PC-3 (cell line): ENCODE measurements at regions not wholly inside any gene's neighbourhood (a gene's known extent, or its start where the extent isn't known, plus 50 kb on each side); places are given as distances from the start of the nearest gene placed in this dataset.

Experiments
- EZH2 ChIP-seq: fragments of 300-600 bp; sonication (generic); IDR thresholded peaks from one replicate; pipeline ENCODE4 v1.6.1; 2017; ENCODE audit warnings: antibody characterized with exemption, mild to moderate bottlenecking, low read length; ENCODE audit not compliant: unreplicated experiment
- EZH2phosphoT487 ChIP-seq: fragments of 300-600 bp; sonication (generic); IDR thresholded peaks from 2 replicates; pipeline ENCODE4 v1.6.1; 2018; ENCODE audit warnings: mild to moderate bottlenecking, antibody characterized with exemption, low read length, borderline replicate concordance
- TF ChIP-seq, protein P1 (sequence below): fragments of 300-600 bp; sonication (generic); conservative IDR thresholded peaks from 2 replicates; pipeline ENCODE4 v1.5.1; 2017; ENCODE audit warnings: antibody characterized with exemption, low read depth, mild to moderate bottlenecking, low read length

DNA sequence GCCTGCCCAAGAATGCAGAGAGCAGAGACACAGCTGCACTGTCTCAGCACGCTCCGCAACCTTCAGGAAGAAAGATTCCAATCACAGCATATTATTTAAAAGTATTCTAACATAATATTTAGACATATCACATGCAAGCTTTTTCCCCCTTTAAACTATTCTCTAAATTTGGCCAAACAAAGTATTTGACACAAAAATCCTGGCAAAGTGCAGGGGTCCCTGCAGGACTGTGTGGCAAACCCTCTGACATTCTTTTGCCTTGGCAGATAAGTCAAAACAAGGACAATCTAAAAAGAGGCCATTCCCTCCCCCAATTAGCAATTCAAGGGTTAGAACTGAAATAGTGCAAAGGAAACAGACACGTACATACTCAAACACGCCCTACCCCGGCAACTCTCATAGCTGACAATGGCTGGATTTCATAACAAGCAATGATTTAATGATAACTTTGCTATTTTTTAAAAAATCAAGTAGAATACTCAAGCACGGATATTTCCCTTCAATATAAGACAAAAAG lies 225.3 kb downstream of the MRPL39 start:
- TF ChIP-seq, protein P1, sequence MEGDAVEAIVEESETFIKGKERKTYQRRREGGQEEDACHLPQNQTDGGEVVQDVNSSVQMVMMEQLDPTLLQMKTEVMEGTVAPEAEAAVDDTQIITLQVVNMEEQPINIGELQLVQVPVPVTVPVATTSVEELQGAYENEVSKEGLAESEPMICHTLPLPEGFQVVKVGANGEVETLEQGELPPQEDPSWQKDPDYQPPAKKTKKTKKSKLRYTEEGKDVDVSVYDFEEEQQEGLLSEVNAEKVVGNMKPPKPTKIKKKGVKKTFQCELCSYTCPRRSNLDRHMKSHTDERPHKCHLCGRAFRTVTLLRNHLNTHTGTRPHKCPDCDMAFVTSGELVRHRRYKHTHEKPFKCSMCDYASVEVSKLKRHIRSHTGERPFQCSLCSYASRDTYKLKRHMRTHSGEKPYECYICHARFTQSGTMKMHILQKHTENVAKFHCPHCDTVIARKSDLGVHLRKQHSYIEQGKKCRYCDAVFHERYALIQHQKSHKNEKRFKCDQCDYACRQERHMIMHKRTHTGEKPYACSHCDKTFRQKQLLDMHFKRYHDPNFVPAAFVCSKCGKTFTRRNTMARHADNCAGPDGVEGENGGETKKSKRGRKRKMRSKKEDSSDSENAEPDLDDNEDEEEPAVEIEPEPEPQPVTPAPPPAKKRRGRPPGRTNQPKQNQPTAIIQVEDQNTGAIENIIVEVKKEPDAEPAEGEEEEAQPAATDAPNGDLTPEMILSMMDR, result no peak
- no peak for TF ChIP-seq EZH2phosphoT487
- no peak for TF ChIP-seq EZH2
